ENCODE measurements at regions not wholly inside any gene's neighbourhood (a gene's known extent, or its start where the extent isn't known, plus 50 kb on each side); places are given as distances from the start of the nearest gene placed in this dataset.

- TF ChIP-seq CTCF (IDR thresholded peaks at IDR 0.05) (no peak), POLR2A (IDR thresholded peaks at IDR 0.05) (no peak)
These were observed 95.7 kb upstream of the OTUD4 start for GRCh38 chr4:145276050-145276449.

All from heart left ventricle (tissue), 13 donors.